ENCODE measurements at regions not wholly inside any gene's neighbourhood (a gene's known extent, or its start where the extent isn't known, plus 50 kb on each side); places are given as distances from the start of the nearest gene placed in this dataset.
"Not testable (repeated sequence)": the region's sequence is repeated elsewhere in the genome, so short reads cannot be mapped to it uniquely, and the experiment has no call there.

GRCh38 chr1:95297906-95298305 lies 63.9 kb downstream of the RWDD3 start:
- in situ Hi-C loops (cut with HindIII; ENCODE audit: low sequenced_read_pairs): not testable (repeated sequence)

GRCh38 chr1:95301091-95301490 lies 67.1 kb downstream of the RWDD3 start:
- in situ Hi-C loops (cut with HindIII; ENCODE audit: low sequenced_read_pairs): no loop called here

DNA sequence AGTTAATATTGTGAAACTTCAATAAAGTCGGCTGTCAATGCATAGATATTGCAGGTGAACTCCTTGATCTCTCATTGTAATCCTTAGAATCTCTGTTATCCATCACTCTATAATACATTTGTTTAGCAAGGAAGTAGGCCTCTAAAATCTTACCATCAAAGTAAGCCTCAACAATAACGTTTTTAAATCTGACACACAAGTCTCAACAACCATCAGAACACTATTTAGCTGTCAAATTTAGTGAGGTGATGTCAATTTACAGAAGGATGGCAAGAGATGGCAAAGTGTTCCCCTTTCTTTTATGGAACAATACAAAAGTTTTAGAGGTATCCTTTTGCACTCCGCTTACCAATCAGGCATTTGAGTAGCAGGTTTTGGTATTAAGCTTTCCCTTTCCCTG lies 67.6 kb downstream of the RWDD3 start:
- in situ Hi-C loops (cut with HindIII; ENCODE audit: low sequenced_read_pairs): no loop called here

GRCh38 chr1:95304803-95305202 lies 70.8 kb downstream of the RWDD3 start:
- in situ Hi-C loops (cut with HindIII; ENCODE audit: low sequenced_read_pairs): no loop called here

- in situ Hi-C loops (cut with HindIII; ENCODE audit: low sequenced_read_pairs): no loop called here
These were observed 74.4 kb downstream of the RWDD3 start for GRCh38 chr1:95308276-95309030.

- in situ Hi-C loops (cut with HindIII; ENCODE audit: low sequenced_read_pairs): no loop called here
These were observed 75.0 kb downstream of the RWDD3 start for GRCh38 chr1:95309031-95309471.

DNA sequence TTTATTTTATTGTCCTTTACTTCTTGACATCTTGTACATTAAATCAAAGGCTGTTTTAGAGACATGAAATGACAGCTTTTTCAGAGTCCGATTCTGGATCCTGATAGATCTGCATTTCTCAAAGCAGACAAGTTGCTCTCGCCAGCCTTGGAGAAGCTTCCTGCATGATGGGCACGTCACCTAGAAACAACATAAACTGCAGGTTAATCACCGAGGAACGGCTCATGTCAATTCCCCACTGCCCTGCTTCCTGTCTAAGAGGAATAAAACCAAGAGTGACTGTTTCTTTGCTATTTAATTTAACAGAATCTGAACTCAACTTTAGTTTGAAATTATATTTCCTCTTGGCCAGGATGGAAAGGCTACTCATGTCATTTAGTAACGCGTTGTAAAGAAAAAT lies 77.0 kb downstream of the RWDD3 start:
- in situ Hi-C loops (cut with HindIII; ENCODE audit: low sequenced_read_pairs): no loop called here

- in situ Hi-C loops (cut with HindIII; ENCODE audit: low sequenced_read_pairs): no loop called here
These were observed 77.8 kb downstream of the RWDD3 start for GRCh38 chr1:95311762-95312161.

GRCh38 chr1:95312181-95312580 lies 78.2 kb downstream of the RWDD3 start:
- in situ Hi-C loops (cut with HindIII; ENCODE audit: low sequenced_read_pairs): no loop called here

DNA sequence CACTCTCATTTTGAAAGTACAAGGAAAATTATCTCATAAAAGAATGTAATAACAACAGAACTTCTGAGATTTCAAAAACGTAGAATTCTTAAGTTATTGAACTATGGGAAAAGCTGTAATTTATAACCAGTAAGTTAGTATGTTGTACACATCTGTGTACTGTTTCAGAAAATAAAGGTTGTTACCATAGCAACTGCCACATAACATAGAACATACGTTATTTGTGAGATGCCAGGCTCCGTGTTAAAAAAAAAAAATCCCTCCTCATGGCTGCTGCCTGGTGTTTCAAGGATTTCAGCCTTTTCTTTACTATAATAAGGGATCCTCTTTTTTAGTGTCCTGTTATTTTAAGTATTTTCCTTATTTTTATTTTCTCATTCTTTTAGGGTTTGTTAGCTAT lies 79.5 kb downstream of the RWDD3 start:
- in situ Hi-C loops (cut with HindIII; ENCODE audit: low sequenced_read_pairs): no loop called here

GRCh38 chr1:95321531-95321930 lies 87.5 kb downstream of the RWDD3 start:
- in situ Hi-C loops (cut with HindIII; ENCODE audit: low sequenced_read_pairs): no loop called here

DNA sequence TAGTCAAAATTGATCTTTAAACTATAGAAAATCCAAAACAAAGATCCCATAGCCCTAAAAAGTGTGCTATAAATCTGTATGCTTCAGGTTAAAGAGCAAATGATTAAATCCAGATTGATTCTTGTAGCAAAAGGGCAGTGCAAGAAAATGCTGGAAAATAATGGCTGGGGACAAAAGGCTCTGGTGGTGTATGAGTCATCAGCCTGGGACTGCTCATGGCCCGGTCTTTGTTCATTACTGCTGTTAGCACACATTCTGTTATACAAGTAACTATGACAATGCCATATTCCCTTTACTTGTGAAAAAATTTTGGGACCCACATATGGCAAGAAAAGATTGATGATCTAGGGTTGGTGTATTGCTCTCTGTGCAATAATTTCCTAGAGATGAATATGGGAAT lies 89.1 kb downstream of the RWDD3 start:
- in situ Hi-C loops (cut with HindIII; ENCODE audit: low sequenced_read_pairs): no loop called here

DNA sequence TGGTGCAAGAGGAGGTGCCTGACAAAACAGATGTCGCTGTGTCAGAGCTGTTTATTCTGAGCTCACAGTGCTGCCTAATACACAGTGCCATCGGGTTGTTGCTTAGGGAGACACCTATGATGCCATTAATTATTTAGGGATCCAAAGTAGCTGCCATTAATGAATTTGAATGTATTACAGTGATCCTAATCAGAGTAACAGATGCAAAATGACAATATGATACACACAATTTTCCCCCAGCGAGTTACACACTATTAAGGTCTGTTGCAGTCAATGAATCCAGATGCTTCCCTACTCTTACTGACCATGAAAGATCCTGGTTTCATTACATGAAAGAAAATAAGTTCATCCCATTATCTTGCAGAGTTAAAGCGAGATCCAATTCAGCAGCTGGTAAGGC lies 91.3 kb downstream of the RWDD3 start:
- in situ Hi-C loops (cut with HindIII; ENCODE audit: low sequenced_read_pairs): no loop called here

DNA sequence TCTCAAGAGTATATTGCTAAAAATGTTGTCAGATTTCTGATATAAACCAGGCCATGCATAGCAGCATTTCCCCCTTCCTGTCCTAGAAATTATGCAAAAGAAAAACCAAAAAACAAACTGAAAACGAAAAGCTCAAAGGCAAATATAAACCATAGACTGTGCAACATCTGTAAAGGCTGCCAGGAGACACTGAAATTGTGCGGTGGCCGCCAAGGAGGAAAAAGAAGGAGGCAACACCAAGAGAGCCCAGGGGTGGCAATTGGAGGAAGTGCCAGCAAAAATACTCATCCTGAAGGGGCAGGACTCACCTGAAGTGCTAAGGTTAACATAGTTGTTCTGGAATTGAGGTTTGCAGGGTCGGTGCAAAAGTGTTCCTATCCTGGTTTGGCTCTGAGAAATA lies 92.0 kb downstream of the RWDD3 start:
- in situ Hi-C loops (cut with HindIII; ENCODE audit: low sequenced_read_pairs): no loop called here

GRCh38 chr1:95332754-95333153 lies 98.7 kb downstream of the RWDD3 start:
- in situ Hi-C loops (cut with HindIII; ENCODE audit: low sequenced_read_pairs): no loop called here

- in situ Hi-C loops (cut with HindIII; ENCODE audit: low sequenced_read_pairs): no loop called here
These were observed 105.4 kb downstream of the RWDD3 start for GRCh38 chr1:95339377-95339776.

- in situ Hi-C loops (cut with HindIII; ENCODE audit: low sequenced_read_pairs): no loop called here
These were observed 106.1 kb downstream of the RWDD3 start for GRCh38 chr1:95340061-95340460.

DNA sequence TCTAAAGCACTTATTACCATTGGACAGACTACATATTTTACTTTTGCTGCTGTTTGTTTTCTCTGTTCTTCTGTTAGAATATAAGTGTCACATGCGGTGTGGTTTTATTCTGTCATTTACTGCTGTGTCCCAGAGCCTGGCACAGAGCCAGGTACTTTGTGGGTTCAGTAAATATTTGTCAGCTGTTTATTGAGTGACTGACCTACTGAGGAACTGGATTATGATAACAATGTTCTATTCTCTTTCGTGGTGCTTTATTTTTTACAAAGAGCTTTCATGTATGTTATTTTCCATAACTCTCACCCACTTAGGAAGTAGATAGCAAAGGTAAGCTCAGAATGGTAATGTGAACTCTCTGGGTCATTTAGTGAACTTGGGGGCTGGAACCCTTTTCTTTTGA lies 118.8 kb downstream of the RWDD3 start:
- in situ Hi-C loops (cut with HindIII; ENCODE audit: low sequenced_read_pairs): no loop called here

GRCh38 chr1:95353194-95353593 lies 119.2 kb downstream of the RWDD3 start:
- in situ Hi-C loops (cut with HindIII; ENCODE audit: low sequenced_read_pairs): no loop called here

DNA sequence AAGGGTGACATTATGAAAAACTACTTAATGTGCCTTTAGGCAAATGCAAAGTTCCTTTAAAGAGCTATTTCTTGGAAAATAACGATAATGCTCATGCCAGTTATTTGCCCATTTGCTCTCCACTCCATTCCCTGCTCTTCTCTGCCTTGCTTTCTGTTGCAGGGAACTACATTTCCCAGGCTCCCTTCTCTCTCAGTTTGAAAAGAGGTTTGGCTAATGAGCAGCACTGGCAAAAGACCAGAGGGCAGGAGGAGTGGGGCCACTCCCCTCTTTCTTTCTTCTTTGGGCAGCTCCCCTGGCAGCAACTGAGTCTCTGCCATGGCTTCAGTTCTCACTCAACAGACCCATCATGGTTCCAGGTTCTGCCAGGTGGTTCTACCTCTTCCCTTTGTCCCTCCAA lies 130.5 kb downstream of the RWDD3 start:
- in situ Hi-C loops (cut with HindIII; ENCODE audit: low sequenced_read_pairs): no loop called here

DNA sequence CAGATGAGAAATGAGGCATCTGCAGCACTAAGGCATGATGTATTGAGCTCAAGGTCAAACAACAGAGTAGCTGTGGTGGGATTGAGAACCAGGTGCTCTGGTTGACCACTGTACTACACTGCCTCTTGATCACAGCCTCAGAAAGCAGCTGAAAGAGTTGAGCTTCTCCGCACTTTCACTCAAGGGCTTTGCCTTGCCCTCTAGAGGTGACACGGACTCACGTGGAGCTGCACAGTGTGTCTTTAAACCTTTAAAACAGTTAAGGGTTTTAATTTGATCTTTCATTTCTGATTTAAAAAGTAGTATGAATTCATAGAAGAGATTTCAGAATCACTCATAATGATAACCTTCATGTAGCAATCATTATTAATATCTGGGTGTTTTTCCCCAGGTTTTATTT lies 132.5 kb downstream of the RWDD3 start:
- in situ Hi-C loops (cut with HindIII; ENCODE audit: low sequenced_read_pairs): no loop called here

GRCh38 chr1:95368178-95368577 lies 134.2 kb downstream of the RWDD3 start:
- in situ Hi-C loops (cut with HindIII; ENCODE audit: low sequenced_read_pairs): no loop called here
